Mesendoderm (in vitro differentiated cells): ENCODE measurements at regions not wholly inside any gene's neighbourhood (a gene's known extent, or its start where the extent isn't known, plus 50 kb on each side); places are given as distances from the start of the nearest gene placed in this dataset.

Experiments
- DNase-seq: peaks from one replicate; pipeline ENCODE4 v3.0.0; 2013
- H2AK5ac ChIP-seq: 2 replicates; pipeline ENCODE4 v1.6.1; 2013; ENCODE audit warnings: low read length, inconsistent platforms
- H2BK120ac ChIP-seq: 2 replicates; pipeline ENCODE4 v1.6.1; 2013; ENCODE audit warnings: low read depth, mild to moderate bottlenecking, low read length, moderate library complexity, mixed read lengths
- H2BK15ac ChIP-seq: replicated peaks from 2 replicates; pipeline ENCODE4 v1.6.1; 2013; ENCODE audit warnings: low read depth, mild to moderate bottlenecking, moderate library complexity
- H2BK5ac ChIP-seq: 2 replicates; pipeline ENCODE4 v1.6.1; 2013; ENCODE audit warnings: low read length, inconsistent platforms
- H3K18ac ChIP-seq: 2 replicates; pipeline ENCODE4 v1.6.1; 2013; ENCODE audit warnings: mild to moderate bottlenecking, low read length, mixed read lengths
- H3K23ac ChIP-seq: one replicate; pipeline ENCODE4 v1.6.1; 2013; ENCODE audit warnings: low read length
- H3K27ac ChIP-seq: 2 replicates; pipeline ENCODE4 v1.5.1; 2013; ENCODE audit warnings: low read depth, mild to moderate bottlenecking, inconsistent platforms, low read length, moderate library complexity
- H3K27me3 ChIP-seq: 2 replicates; pipeline ENCODE4 v1.6.1; 2013; ENCODE audit warnings: low read length, control low read depth, mild to moderate bottlenecking, inconsistent platforms; ENCODE audit not compliant: insufficient read depth, poor library complexity
- H3K36me3 ChIP-seq: 2 replicates; pipeline ENCODE4 v1.6.1; 2013; ENCODE audit warnings: low read length, inconsistent platforms; ENCODE audit not compliant: control insufficient read depth, insufficient read depth
- H3K4ac ChIP-seq: one replicate; pipeline ENCODE4 v1.6.1; 2013; ENCODE audit warnings: low read depth, mild to moderate bottlenecking, low read length, moderate library complexity
- H3K4me1 ChIP-seq: 2 replicates; pipeline ENCODE4 v1.6.1; 2013; ENCODE audit warnings: low read depth, low read length, inconsistent platforms; ENCODE audit not compliant: control insufficient read depth
- H3K4me2 ChIP-seq: 2 replicates; pipeline ENCODE4 v1.6.1; 2013; ENCODE audit warnings: low read length
- H3K4me3 ChIP-seq: 2 replicates; pipeline ENCODE4 v1.5.1; 2013; ENCODE audit warnings: mild to moderate bottlenecking, low read length
- H3K56ac ChIP-seq: one replicate; pipeline ENCODE4 v1.6.1; 2013; ENCODE audit warnings: low read length
- H3K79me1 ChIP-seq: 2 replicates; pipeline ENCODE4 v1.6.1; 2013; ENCODE audit warnings: low read length, inconsistent platforms
- H3K79me2 ChIP-seq: 2 replicates; pipeline ENCODE4 v1.6.1; 2013; ENCODE audit warnings: mild to moderate bottlenecking, low read length; ENCODE audit not compliant: control insufficient read depth, insufficient read depth
- H3K9ac ChIP-seq: 2 replicates; pipeline ENCODE4 v1.6.1; 2013; ENCODE audit warnings: low read length, inconsistent platforms
- H4K5ac ChIP-seq: one replicate; pipeline ENCODE4 v1.6.1; 2013; ENCODE audit warnings: low read length
- H4K8ac ChIP-seq: one replicate; pipeline ENCODE4 v1.6.1; 2013; ENCODE audit warnings: low read depth, mild to moderate bottlenecking, control low read depth, low read length, moderate library complexity
- WGBS: extraction: QIAGEN DNeasy Blood & Tissue Kit; methylation state at CpG from one replicate; pipeline ENCODE4 v1.1.7; 2013; ENCODE audit warnings: low lambda C conversion rate, missing lambda C conversion rate; ENCODE audit not compliant: insufficient coverage; ENCODE audit errors: extremely low coverage; 5-methylcytosine and 5-hydroxymethylcytosine counted together

DNA sequence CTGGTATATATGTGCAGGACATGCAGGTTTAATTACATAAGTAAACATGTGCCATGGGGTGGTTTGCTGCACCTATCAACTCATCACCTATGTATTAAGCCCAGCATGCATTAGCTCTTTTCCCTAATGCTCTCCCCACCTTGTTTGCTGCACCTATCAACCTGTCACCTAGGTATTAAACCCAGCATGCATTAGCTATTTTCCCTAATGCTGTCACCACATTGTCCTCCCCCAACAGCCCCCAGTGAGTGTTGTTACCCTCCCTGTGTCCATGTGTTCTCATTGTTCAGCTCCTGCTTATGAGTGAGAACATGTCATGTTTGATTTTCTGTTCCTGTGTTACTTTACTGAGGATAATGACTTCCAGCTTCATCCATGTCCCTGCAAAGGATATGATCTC lies 300.5 kb downstream of the ANKRD7 start:
- Histone ChIP-seq H3K23ac (no peak overlapping the region), H3K4ac (no peak overlapping the region), H3K27me3 (no peaks in the 10 kb centered on the region), H2BK120ac (no peak overlapping the region), H3K18ac (no peak overlapping the region), H3K9ac (no peak overlapping the region), H3K79me2 (no peaks in the 10 kb centered on the region), H2AK5ac (no peak overlapping the region), H2BK15ac (no peak overlapping the region), H4K8ac (no peak overlapping the region), H4K5ac (no peak overlapping the region), H3K4me3 (no peak overlapping the region), H3K56ac (no peak overlapping the region), H3K36me3 (no peaks in the 10 kb centered on the region), H3K4me2 (no peak overlapping the region), H3K4me1 (no peaks in the 10 kb centered on the region), H2BK5ac (no peak overlapping the region), H3K79me1 (no peaks in the 10 kb centered on the region), H3K27ac (no peak overlapping the region)
- no peak for DNase-seq

DNA sequence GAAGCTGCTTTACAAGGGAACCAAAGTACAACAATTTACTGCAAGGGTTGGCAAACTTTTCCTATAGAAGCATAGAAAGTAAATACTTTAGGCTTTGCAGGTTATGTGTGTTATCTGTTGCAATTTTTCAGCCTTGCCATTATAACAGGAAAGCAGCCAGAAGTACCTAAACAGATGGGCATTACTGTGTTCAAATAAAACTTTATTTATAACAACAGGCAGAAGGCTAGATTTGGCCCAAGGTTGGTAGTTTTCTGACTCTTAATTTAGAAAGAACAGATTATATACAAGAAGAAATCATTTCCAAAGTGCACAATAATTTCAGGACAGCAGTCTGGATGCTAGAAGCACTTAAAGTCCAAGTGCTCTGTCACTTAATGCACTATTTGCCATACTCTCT lies 307.1 kb downstream of the ANKRD7 start:
- no peak overlapping the region for H3K4me3 ChIP-seq

DNA sequence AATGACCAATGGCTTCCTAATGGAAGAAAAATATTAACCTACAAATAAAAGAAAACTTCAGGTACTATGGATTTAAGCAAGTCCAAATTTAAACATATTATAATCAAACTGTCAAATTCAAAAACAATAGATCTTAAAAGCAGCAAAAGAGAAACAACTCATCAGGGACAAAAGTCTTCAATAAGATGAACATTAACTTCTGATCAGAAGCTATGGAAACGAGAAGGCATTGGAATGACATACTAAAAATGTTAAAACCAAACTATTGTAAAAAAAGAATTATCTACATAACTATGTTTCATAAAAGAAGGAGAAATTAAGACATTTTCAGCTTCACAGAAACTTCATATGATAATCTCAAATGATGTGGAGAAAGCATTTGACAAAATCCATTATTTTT lies 334.7 kb downstream of the ANKRD7 start:
- Histone ChIP-seq H3K9ac (no peak overlapping the region), H3K36me3 (no peaks in the 10 kb centered on the region), H3K79me1 (no peaks in the 10 kb centered on the region), H4K5ac (no peak overlapping the region), H3K23ac (no peak overlapping the region), H3K27ac (no peak overlapping the region), H3K4me1 (no peaks in the 10 kb centered on the region), H4K8ac (no peak overlapping the region), H2BK120ac (no peak overlapping the region), H2BK5ac (no peak overlapping the region), H3K4ac (no peak overlapping the region), H2BK15ac (no peak overlapping the region), H2AK5ac (no peak overlapping the region), H3K56ac (no peak overlapping the region), H3K79me2 (no peaks in the 10 kb centered on the region), H3K27me3 (no peaks in the 10 kb centered on the region), H3K4me3 (no peak overlapping the region), H3K4me2 (no peak overlapping the region), H3K18ac (no peak overlapping the region)
- no CpG with 5 or more reads among the region's 1 CpG for WGBS
- no peak for DNase-seq

More for the DNA sequence above, 307.1 kb downstream of the ANKRD7 start:
- H3K4me1 ChIP-seq: no peaks in the 10 kb centered on the region
- no peak overlapping the region for H3K27ac ChIP-seq
- no peak overlapping the region for H3K4ac ChIP-seq
- H4K8ac ChIP-seq: no peak overlapping the region
- no peaks in the 10 kb centered on the region for H3K79me1 ChIP-seq
- no peak overlapping the region for H2BK120ac ChIP-seq
- H2BK15ac ChIP-seq: no peak overlapping the region
- H3K23ac ChIP-seq: no peak overlapping the region
- no peaks in the 10 kb centered on the region for H3K79me2 ChIP-seq
- no peak overlapping the region for H2AK5ac ChIP-seq
- no peak overlapping the region for H3K9ac ChIP-seq
- H3K4me2 ChIP-seq: no peak overlapping the region
- no peaks in the 10 kb centered on the region for H3K36me3 ChIP-seq
- no peak for DNase-seq
- no peaks in the 10 kb centered on the region for H3K27me3 ChIP-seq
- no peak overlapping the region for H3K56ac ChIP-seq
- H2BK5ac ChIP-seq: no peak overlapping the region
- no peak overlapping the region for H4K5ac ChIP-seq
- H3K18ac ChIP-seq: no peak overlapping the region

DNA sequence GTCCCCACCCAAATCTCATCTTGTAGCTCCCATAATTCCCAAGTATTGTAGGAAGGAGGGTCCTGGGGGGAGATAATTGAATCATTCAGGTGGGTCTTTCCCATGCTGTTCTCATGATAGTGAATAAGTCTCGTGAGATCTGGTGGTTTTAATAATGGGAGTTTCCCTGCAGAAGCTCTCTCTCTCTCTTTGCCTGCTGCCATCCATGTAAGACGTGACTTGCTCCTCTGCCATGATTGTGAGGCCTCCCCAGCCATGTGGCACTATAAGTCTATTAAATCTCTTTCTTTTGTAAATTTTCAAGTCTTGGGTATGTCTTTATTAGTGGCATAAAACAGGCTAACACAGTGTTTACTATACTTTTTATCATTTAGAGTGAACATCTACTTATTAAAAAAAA lies 338.8 kb downstream of the ANKRD7 start:
- H3K23ac ChIP-seq: no peak overlapping the region
- DNase-seq: no peak
- WGBS: no CpG with 5 or more reads among the region's 2 CpGs
- H3K4ac ChIP-seq: no peak overlapping the region
- no peak overlapping the region for H3K4me2 ChIP-seq
- H3K18ac ChIP-seq: no peak overlapping the region
- no peak overlapping the region for H2AK5ac ChIP-seq
- no peak overlapping the region for H3K56ac ChIP-seq
- no peak overlapping the region for H4K5ac ChIP-seq
- H3K4me3 ChIP-seq: no peak overlapping the region
- H2BK120ac ChIP-seq: no peak overlapping the region
- no peak overlapping the region for H3K9ac ChIP-seq
- H3K4me1 ChIP-seq: no peaks in the 10 kb centered on the region
- H3K79me1 ChIP-seq: no peaks in the 10 kb centered on the region
- H3K79me2 ChIP-seq: no peaks in the 10 kb centered on the region
- no peak overlapping the region for H2BK15ac ChIP-seq
- no peaks in the 10 kb centered on the region for H3K27me3 ChIP-seq
- no peaks in the 10 kb centered on the region for H3K36me3 ChIP-seq
- no peak overlapping the region for H4K8ac ChIP-seq
- no peak overlapping the region for H2BK5ac ChIP-seq
- no peak overlapping the region for H3K27ac ChIP-seq

DNA sequence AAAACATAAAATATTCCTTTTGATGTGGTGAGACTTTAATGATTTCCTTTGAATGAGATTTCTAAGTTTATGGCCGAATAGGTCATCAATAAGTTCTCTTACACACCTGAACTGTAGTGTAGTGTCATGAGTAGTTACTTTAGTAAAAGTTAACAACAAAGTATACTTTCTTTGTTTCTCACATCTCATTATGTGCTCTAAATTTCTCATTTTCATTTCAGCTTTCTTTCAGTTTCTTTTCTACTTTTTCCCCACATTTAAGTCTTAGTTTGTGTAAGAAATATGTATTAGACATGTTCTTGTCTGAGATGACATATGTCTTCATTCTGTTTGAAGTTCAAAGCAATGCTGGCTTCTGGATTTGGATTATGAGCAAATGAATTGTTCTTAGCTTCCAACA lies 348.1 kb downstream of the ANKRD7 start:
- no peak overlapping the region for H3K4ac ChIP-seq
- WGBS: no CpG with 5 or more reads among the region's 1 CpG
- H3K23ac ChIP-seq: no peak overlapping the region
- no peak overlapping the region for H2BK120ac ChIP-seq
- no peaks in the 10 kb centered on the region for H3K79me2 ChIP-seq
- no peaks in the 10 kb centered on the region for H3K27me3 ChIP-seq
- no peak overlapping the region for H2AK5ac ChIP-seq
- H3K79me1 ChIP-seq: no peaks in the 10 kb centered on the region
- no peaks in the 10 kb centered on the region for H3K4me1 ChIP-seq
- no peak for DNase-seq
- H3K4me2 ChIP-seq: no peak overlapping the region
- H3K18ac ChIP-seq: no peak overlapping the region
- H3K27ac ChIP-seq: no peak overlapping the region
- no peaks in the 10 kb centered on the region for H3K36me3 ChIP-seq
- H4K8ac ChIP-seq: no peak overlapping the region
- H2BK5ac ChIP-seq: no peak overlapping the region
- H3K4me3 ChIP-seq: no peak overlapping the region
- no peak overlapping the region for H3K9ac ChIP-seq
- no peak overlapping the region for H4K5ac ChIP-seq
- no peak overlapping the region for H3K56ac ChIP-seq
- no peak overlapping the region for H2BK15ac ChIP-seq

DNA sequence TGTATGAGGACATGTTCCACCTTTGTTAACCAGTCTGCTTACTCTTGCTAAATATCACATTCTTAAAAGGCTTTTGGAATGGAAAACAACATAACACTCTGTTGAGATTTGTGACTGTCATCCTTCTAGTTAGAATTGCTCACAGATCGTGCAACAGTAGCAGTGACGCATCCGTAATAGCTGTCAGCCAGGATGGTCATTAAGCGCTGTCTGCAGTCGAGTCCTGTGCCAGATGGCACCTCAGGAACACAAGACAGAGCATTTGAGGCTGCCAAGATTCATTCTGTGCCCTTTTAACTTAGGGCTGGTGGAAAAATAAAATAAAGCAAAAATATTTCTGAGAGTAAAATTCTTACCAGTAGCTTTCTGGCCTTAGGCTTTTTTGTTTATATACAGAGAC lies 348.6 kb downstream of the ANKRD7 start:
- DNase-seq: no peak

More for the DNA sequence above, 348.6 kb downstream of the ANKRD7 start:
- no peak overlapping the region for H3K4me2 ChIP-seq
- no peaks in the 10 kb centered on the region for H3K4me1 ChIP-seq
- H3K79me1 ChIP-seq: no peaks in the 10 kb centered on the region
- no peaks in the 10 kb centered on the region for H3K36me3 ChIP-seq
- no peak overlapping the region for H3K56ac ChIP-seq
- WGBS: no CpG with 5 or more reads among the region's 5 CpGs
- H4K5ac ChIP-seq: no peak overlapping the region
- H3K23ac ChIP-seq: no peak overlapping the region
- H2BK15ac ChIP-seq: no peak overlapping the region
- H3K4ac ChIP-seq: no peak overlapping the region
- no peak overlapping the region for H3K4me3 ChIP-seq
- H2BK120ac ChIP-seq: no peak overlapping the region
- no peak overlapping the region for H3K27ac ChIP-seq
- H3K27me3 ChIP-seq: no peaks in the 10 kb centered on the region
- H3K9ac ChIP-seq: no peak overlapping the region
- no peak overlapping the region for H4K8ac ChIP-seq
- no peaks in the 10 kb centered on the region for H3K79me2 ChIP-seq
- no peak overlapping the region for H2BK5ac ChIP-seq
- H3K18ac ChIP-seq: no peak overlapping the region
- H2AK5ac ChIP-seq: no peak overlapping the region
